ENCODE measurements at regions not wholly inside any gene's neighbourhood (a gene's known extent, or its start where the extent isn't known, plus 50 kb on each side); places are given as distances from the start of the nearest gene placed in this dataset.

GRCh38 chr10:57260175-57260574 lies 899.1 kb upstream of the ZWINT start:
- DNase-seq (ENCODE audit: low read depth): no peak
- H3K4me3 ChIP-seq (ENCODE audit: low read depth, low read length): no peak overlapping the region
- no peak for TF ChIP-seq CTCF (conservative IDR thresholded peaks at IDR 0.05; ENCODE audit: low read depth, low read length)

GRCh38 chr10:57249615-57250281 lies 888.7 kb upstream of the ZWINT start:
- TF ChIP-seq CTCF (conservative IDR thresholded peaks at IDR 0.05; ENCODE audit: low read depth, low read length): no peak
- H3K4me3 ChIP-seq (ENCODE audit: low read depth, low read length): no peak overlapping the region
- no peak for DNase-seq (ENCODE audit: low read depth)

GRCh38 chr10:57247271-57247670 lies 886.2 kb upstream of the ZWINT start:
- TF ChIP-seq CTCF (conservative IDR thresholded peaks at IDR 0.05; ENCODE audit: low read depth, low read length): no peak
- no peak for DNase-seq (ENCODE audit: low read depth)
- no peak overlapping the region for H3K4me3 ChIP-seq (ENCODE audit: low read depth, low read length)

GRCh38 chr10:57225920-57226319 lies 864.9 kb upstream of the ZWINT start:
- no peak overlapping the region for H3K4me3 ChIP-seq (ENCODE audit: low read depth, low read length)
- DNase-seq (ENCODE audit: low read depth): no peak
- TF ChIP-seq CTCF (conservative IDR thresholded peaks at IDR 0.05; ENCODE audit: low read depth, low read length): no peak

GRCh38 chr10:57224811-57225210 lies 863.8 kb upstream of the ZWINT start:
- no peak for TF ChIP-seq CTCF (conservative IDR thresholded peaks at IDR 0.05; ENCODE audit: low read depth, low read length)

GRCh38 chr10:57222603-57223002 lies 861.5 kb upstream of the ZWINT start:
- no peak overlapping the region for H3K4me3 ChIP-seq (ENCODE audit: low read depth, low read length)
- no peak for TF ChIP-seq CTCF (conservative IDR thresholded peaks at IDR 0.05; ENCODE audit: low read depth, low read length)
- DNase-seq (ENCODE audit: low read depth): no peak

More at GRCh38 chr10:57224811-57225210, 863.8 kb upstream of the ZWINT start:
- no peak overlapping the region for H3K4me3 ChIP-seq (ENCODE audit: low read depth, low read length)
- no peak for DNase-seq (ENCODE audit: low read depth)

GRCh38 chr10:57222129-57222528 lies 861.1 kb upstream of the ZWINT start:
- no peak for TF ChIP-seq CTCF (conservative IDR thresholded peaks at IDR 0.05; ENCODE audit: low read depth, low read length)

More at GRCh38 chr10:57222129-57222528, 861.1 kb upstream of the ZWINT start:
- no peak overlapping the region for H3K4me3 ChIP-seq (ENCODE audit: low read depth, low read length)
- no peak for DNase-seq (ENCODE audit: low read depth)

Measured in choroid plexus epithelial cell (primary cell).